Stimulated activated CD4-positive, alpha-beta T cell treated with anti-CD3 and anti-CD28 coated beads, Interleukin-15, amount 100 ng/mL, for 1 hour (primary cell): ENCODE measurements at regions not wholly inside any gene's neighbourhood (a gene's known extent, or its start where the extent isn't known, plus 50 kb on each side); places are given as distances from the start of the nearest gene placed in this dataset.
"Not testable (repeated sequence)": the region's sequence is repeated elsewhere in the genome, so short reads cannot be mapped to it uniquely, and the experiment has no call there.

Experiments
- DNase-seq, 2 donors: peaks; one replicate each; pipeline ENCODE4 v3.0.0-alpha.2; 2020; ENCODE audit warnings: low read depth in 1 of 2, low spot score in 1 of 2

GRCh38 chr10:8663131-8663530 is 608.6 kb downstream of the GATA3 start:
- DNase-seq, result no peak

GRCh38 chr10:8665322-8665721 is 610.8 kb downstream of the GATA3 start:
- DNase-seq, result no peak

GRCh38 chr10:8670461-8670860 is 616.0 kb downstream of the GATA3 start:
- DNase-seq, result no peak

GRCh38 chr10:8674230-8674629 is 619.7 kb downstream of the GATA3 start:
- no peak for DNase-seq

- no peak for DNase-seq
These were observed 623.2 kb downstream of the GATA3 start for GRCh38 chr10:8677642-8678041.

- DNase-seq, result not testable (repeated sequence)
These were observed 630.4 kb downstream of the GATA3 start for GRCh38 chr10:8684916-8685315.

- DNase-seq, result no peak
These were observed 634.4 kb downstream of the GATA3 start for GRCh38 chr10:8688881-8689280.

- DNase-seq, result no peak
These were observed 637.1 kb downstream of the GATA3 start for GRCh38 chr10:8691498-8692017.

GRCh38 chr10:8693635-8694034 is 639.1 kb downstream of the GATA3 start:
- not testable (repeated sequence) for DNase-seq

GRCh38 chr10:8696746-8697145 is 642.3 kb downstream of the GATA3 start:
- no peak for DNase-seq

- no peak for DNase-seq
These were observed 646.2 kb downstream of the GATA3 start for GRCh38 chr10:8700689-8701088.

GRCh38 chr10:8702181-8702580 is 647.7 kb downstream of the GATA3 start:
- no peak for DNase-seq

- DNase-seq, result no peak
These were observed 650.9 kb downstream of the GATA3 start for GRCh38 chr10:8705415-8705814.

GRCh38 chr10:8712656-8713055 is 658.2 kb downstream of the GATA3 start:
- no peak for DNase-seq

- DNase-seq, result no peak
These were observed 665.5 kb downstream of the GATA3 start for GRCh38 chr10:8719971-8720370.

- no peak for DNase-seq
These were observed 667.2 kb downstream of the GATA3 start for GRCh38 chr10:8721650-8722049.

- DNase-seq, result no peak
These were observed 668.3 kb downstream of the GATA3 start for GRCh38 chr10:8722835-8723234.

- DNase-seq, result no peak
These were observed 670.9 kb downstream of the GATA3 start for GRCh38 chr10:8725343-8725742.

- DNase-seq, result no peak
These were observed 671.7 kb downstream of the GATA3 start for GRCh38 chr10:8726084-8726778.

- DNase-seq, result no peak
These were observed 672.2 kb downstream of the GATA3 start for GRCh38 chr10:8726779-8727084.

GRCh38 chr10:8731121-8732095 is 676.9 kb downstream of the GATA3 start:
- DNase-seq, result no peak

- no peak for DNase-seq
These were observed 684.5 kb downstream of the GATA3 start for GRCh38 chr10:8738987-8739386.
